ENCODE measurements at regions not wholly inside any gene's neighbourhood (a gene's known extent, or its start where the extent isn't known, plus 50 kb on each side); places are given as distances from the start of the nearest gene placed in this dataset.

GRCh38 chr9:99466104-99466503 lies 244.0 kb downstream of the SEC61B start:
- no peak overlapping the region for H3K4me2 ChIP-seq (ENCODE audit: low read length)
- no peaks in the 10 kb centered on the region for H3K79me2 ChIP-seq
- no peak overlapping the region for H3K9ac ChIP-seq
- H3K9me3 ChIP-seq (ENCODE audit: control insufficient read depth, low read length) = no peaks in the 10 kb centered on the region
- no peaks in the 10 kb centered on the region for H3K27me3 ChIP-seq (ENCODE audit: control insufficient read depth, insufficient read depth, low read length)
- no peak overlapping the region for H2AFZ ChIP-seq
- no peak overlapping the region for H3K4me3 ChIP-seq (ENCODE audit: low read depth, low read length)
- TF ChIP-seq CTCF (IDR thresholded peaks at IDR 0.05) = no peak
- no peak overlapping the region for H3K27ac ChIP-seq
- no peaks in the 10 kb centered on the region for H3K4me1 ChIP-seq
- no peaks in the 10 kb centered on the region for H3K36me3 ChIP-seq (ENCODE audit: control insufficient read depth, insufficient read depth, low read length)

GRCh38 chr9:99466781-99467180 lies 244.7 kb downstream of the SEC61B start:
- Histone ChIP-seq H3K9me3 (ENCODE audit: control insufficient read depth, low read length) (no peaks in the 10 kb centered on the region), H3K27ac (no peak overlapping the region), H3K79me2 (no peaks in the 10 kb centered on the region), H3K36me3 (ENCODE audit: control insufficient read depth, insufficient read depth, low read length) (no peaks in the 10 kb centered on the region), H3K4me2 (ENCODE audit: low read length) (no peak overlapping the region), H3K4me1 (no peaks in the 10 kb centered on the region), H3K27me3 (ENCODE audit: control insufficient read depth, insufficient read depth, low read length) (no peaks in the 10 kb centered on the region), H2AFZ (no peak overlapping the region), H3K4me3 (ENCODE audit: low read depth, low read length) (no peak overlapping the region), H3K9ac (no peak overlapping the region)
- TF ChIP-seq CTCF (IDR thresholded peaks at IDR 0.05) = no peak

GRCh38 chr9:99471033-99471432 lies 249.0 kb downstream of the SEC61B start:
- no peak overlapping the region for H2AFZ ChIP-seq
- no peak for TF ChIP-seq CTCF (IDR thresholded peaks at IDR 0.05)
- H3K36me3 ChIP-seq (ENCODE audit: control insufficient read depth, insufficient read depth, low read length) = no peaks in the 10 kb centered on the region

GRCh38 chr9:99472240-99472915 lies 250.3 kb downstream of the SEC61B start:
- no peaks in the 10 kb centered on the region for H3K4me1 ChIP-seq
- TF ChIP-seq CTCF (IDR thresholded peaks at IDR 0.05) = no peak
- H3K9ac ChIP-seq = no peak overlapping the region
- H3K4me3 ChIP-seq (ENCODE audit: low read depth, low read length) = no peak overlapping the region
- H3K79me2 ChIP-seq = no peaks in the 10 kb centered on the region
- no peaks in the 10 kb centered on the region for H3K9me3 ChIP-seq (ENCODE audit: control insufficient read depth, low read length)
- H3K27me3 ChIP-seq (ENCODE audit: control insufficient read depth, insufficient read depth, low read length) = no peaks in the 10 kb centered on the region
- no peaks in the 10 kb centered on the region for H3K36me3 ChIP-seq (ENCODE audit: control insufficient read depth, insufficient read depth, low read length)
- H3K4me2 ChIP-seq (ENCODE audit: low read length) = no peak overlapping the region
- H2AFZ ChIP-seq = no peak overlapping the region
- H3K27ac ChIP-seq = no peak overlapping the region

More at GRCh38 chr9:99471033-99471432, 249.0 kb downstream of the SEC61B start:
- H3K79me2 ChIP-seq = no peaks in the 10 kb centered on the region
- no peak overlapping the region for H3K4me3 ChIP-seq (ENCODE audit: low read depth, low read length)
- no peak overlapping the region for H3K4me2 ChIP-seq (ENCODE audit: low read length)
- no peak overlapping the region for H3K27ac ChIP-seq
- H3K9me3 ChIP-seq (ENCODE audit: control insufficient read depth, low read length) = no peaks in the 10 kb centered on the region
- no peaks in the 10 kb centered on the region for H3K27me3 ChIP-seq (ENCODE audit: control insufficient read depth, insufficient read depth, low read length)
- H3K9ac ChIP-seq = no peak overlapping the region
- H3K4me1 ChIP-seq = no peaks in the 10 kb centered on the region

- Histone ChIP-seq H3K4me1 (no peaks in the 10 kb centered on the region), H3K36me3 (ENCODE audit: control insufficient read depth, insufficient read depth, low read length) (no peaks in the 10 kb centered on the region), H3K27ac (no peak overlapping the region), H3K27me3 (ENCODE audit: control insufficient read depth, insufficient read depth, low read length) (no peaks in the 10 kb centered on the region), H3K79me2 (no peaks in the 10 kb centered on the region), H3K9ac (no peak overlapping the region), H2AFZ (no peak overlapping the region), H3K4me3 (ENCODE audit: low read depth, low read length) (no peak overlapping the region), H3K4me2 (ENCODE audit: low read length) (no peak overlapping the region), H3K9me3 (ENCODE audit: control insufficient read depth, low read length) (no peaks in the 10 kb centered on the region)
- TF ChIP-seq CTCF (IDR thresholded peaks at IDR 0.05) = no peak
Observed at GRCh38 chr9:99472916-99473245, 250.8 kb downstream of the SEC61B start.

Measured in parathyroid adenoma (tissue), 2 donors.